Limb (tissue), 2 donors: ENCODE measurements at regions not wholly inside any gene's neighbourhood (a gene's known extent, or its start where the extent isn't known, plus 50 kb on each side); places are given as distances from the start of the nearest gene placed in this dataset.
A peak's percentile ranks its signal among the peaks of the same experiment; 100 is the strongest.
"Not testable (repeated sequence)": the region's sequence is repeated elsewhere in the genome, so short reads cannot be mapped to it uniquely, and the experiment has no call there.

Experiments used
- DNase-seq, 2 donors: peaks; one replicate each; pipeline ENCODE4 v3.0.0-alpha.2; 2016; ENCODE audit errors: extremely low spot score in 2 of 2

DNA sequence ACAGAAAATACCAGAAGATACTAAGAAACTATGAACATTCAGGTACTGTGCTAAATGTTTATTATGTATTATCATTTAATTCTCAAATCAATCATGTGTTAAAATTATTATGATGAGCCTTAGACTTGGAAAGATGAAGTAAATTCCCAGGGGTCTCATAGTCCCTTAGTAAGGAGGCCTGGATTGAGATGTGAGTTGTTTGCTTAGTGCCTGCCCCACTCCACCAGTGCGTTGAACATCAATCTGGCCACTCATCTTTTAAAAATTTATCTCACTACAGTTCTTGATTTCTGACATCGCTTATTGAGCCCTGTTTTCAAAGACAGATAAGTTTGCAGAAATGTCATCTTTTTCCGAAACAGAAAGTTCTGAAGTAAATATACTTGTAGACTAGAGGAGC is 618.4 kb upstream of the SEMA3D start:
- no peak for DNase-seq

DNA sequence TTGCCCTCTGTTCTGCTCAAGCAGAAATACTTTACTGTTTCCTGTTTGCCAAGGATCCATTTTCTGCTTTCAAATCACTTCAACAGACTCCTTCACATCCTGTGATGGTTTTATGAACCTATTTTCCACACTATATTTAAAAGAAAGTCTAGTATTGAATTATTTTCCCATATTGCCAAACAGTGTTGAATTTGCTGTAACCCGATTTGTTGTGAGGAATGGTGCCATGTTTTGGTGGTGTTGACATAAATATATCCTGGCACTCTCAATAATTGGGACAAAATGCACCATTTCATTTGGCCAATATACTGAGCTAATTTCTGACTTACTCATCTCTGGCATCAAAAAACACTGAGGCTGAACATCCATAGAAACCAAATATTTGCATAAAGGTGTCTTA is 615.4 kb upstream of the SEMA3D start:
- DNase-seq = no peak

DNA sequence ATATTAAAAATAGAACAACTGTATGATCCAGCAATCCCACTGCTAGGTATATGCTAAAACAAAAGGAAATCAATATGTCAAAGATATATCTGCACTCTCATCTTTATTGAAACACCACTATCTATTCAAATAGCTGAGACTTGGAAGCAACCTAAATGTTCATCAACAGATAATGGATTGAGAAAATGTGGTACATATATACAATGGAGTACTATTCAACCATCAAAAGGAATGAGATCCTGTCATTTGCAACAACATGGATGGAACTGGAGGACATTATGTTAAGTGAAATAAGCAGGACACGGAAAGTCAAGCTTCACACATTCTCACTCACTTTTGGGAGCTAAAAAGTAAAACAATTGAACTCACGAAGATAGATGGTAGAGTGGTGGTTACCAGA is 610.1 kb upstream of the SEMA3D start:
- no peak for DNase-seq

DNA sequence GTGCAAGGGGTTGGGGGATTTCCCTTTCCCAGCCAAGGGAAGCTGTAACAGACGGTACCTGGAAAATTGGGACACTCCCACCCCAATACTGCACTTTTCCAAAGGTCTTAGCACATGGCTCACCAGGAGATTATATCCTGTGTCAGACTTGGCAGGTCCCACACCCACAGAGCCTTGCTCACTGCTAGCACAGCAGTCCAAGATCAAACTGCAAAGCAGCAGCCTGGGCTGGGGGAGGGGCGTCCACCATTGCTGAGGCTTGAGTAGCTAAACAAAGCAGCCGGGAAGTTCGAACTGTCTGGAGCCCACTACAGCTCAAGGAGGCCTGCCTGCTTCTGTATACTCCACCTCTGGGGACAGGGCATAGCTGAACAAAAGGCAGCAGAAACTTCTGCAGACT is 604.2 kb upstream of the SEMA3D start:
- DNase-seq = not testable (repeated sequence)

DNA sequence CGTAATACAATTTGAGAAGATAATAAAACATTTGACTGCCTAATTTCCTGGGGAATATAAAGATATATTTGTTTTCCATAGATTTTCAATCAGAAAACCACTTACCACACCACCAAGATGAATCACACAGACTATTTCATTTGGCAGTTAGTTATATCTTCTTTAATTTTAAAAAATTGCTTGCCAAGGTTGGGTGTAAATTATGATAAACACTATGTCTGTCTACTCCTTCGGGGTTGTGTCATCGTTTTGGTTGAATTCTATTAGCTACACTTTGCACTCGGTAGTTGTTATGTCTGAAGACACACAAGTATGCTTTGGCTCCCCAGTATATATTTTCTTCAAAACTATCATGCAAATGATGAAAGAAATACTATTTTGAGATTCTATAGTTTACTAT is 594.8 kb upstream of the SEMA3D start:
- DNase-seq = no peak

DNA sequence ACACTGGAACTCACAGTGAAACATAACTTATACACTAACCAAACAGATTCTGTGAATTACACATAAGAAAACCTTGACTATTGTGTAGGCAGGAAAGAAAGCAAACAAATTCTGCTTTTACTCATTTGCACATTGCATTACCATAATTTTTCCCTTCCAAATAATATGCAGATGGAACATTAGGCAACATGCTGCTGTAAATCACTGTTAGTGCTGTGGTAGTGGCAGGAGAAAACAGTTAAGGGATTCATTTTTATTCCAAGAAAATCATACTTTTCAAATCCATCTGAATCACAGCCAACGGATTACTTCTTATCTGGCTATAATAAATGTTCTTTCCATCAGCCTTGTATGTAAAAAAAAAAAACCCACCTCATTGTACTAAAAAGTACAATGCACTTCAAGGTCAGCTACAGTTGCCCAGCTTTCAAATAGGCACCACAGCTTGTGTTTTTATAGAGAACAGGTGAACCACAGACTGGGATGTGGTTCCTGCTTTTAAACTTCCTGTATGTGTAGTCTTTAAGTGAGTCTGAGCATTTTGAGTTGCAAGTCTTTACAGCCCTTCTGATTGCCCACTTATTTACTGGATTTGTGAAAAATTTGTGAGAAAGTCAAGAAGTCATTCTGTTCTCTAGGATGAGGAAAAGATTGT is 590.0 kb upstream of the SEMA3D start:
- no peak for DNase-seq

DNA sequence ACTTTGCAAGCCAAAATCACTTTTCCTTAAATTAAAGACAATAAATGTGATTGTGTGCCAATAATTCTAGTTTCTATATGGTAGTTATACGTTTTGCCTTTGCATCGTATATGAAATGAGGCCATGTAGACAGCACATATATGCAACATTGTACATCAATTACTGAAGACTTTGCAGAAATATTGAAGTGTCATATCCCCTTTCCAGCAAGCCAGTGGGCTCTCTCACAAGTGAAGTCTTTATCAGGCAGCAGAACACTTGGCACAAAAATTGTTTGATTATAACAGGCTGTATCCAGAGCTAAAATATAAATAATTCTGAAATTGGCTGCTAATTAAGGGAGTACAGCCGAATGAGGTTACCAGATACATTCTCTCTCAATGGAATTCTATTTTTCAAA is 588.6 kb upstream of the SEMA3D start:
- DNase-seq = no peak

DNA sequence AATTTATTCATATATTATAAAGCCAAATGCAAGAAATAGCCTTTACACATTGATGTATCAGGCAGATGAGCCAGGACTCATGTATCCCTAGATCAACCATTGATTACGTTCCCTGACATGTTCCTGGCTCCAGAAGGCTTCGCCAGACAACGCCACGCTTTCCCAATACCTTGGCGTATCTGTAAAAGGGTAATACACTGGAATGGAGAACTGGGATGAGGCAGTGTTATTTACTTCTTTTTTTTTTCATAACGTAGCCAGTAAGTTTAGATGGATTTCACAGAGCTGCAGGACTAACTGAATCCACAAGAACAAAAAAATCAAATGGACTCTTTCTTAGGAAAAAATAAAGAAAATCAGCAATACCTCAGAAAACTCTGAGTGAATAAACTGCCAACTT is 588.1 kb upstream of the SEMA3D start:
- DNase-seq = no peak

DNA sequence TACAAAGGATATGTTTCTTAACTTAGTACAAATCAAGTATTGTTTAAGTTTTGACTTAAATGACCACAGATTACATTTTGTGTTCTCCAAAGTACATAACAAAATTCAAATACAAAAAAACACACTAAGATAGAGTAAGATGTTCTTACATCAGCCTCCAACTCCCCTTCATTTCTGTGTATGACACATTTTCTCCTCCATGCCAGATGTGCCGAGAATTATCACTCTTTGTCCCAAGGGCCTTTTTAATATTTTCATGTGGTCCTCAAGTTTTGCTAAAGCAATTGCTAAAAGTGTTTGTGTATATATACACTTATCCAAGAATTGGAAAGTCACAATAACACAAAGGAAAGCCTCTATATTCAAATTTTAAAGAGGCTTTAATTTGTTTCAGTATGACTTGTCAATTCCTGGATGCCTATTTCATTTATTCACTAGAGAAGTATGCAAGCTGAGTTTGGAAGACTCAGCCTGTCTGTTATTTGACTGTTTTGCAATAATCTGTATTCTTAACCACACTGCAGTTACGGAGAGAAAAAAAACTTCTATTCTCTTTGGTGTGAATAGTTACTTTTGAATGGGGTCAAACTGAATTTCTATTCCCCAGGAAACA is 586.4 kb upstream of the SEMA3D start:
- DNase-seq = no peak

DNA sequence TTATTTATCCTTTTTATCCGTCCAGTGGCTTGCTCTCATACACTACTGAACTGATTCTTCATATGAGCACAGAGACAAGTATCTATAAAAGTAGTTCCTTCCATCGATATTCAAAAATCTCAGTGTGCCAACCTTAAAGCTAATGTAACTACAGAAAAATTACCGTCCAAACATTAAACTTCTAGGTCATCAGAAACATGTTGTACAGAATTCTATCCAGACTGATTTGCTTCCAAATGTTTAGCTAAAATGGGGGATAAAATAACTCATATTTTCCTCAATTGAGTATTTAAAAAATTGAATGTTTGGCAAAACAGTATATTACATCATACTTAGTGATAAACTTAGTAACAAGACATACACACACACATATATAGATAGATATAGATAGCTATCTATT is 584.7 kb upstream of the SEMA3D start:
- no peak for DNase-seq

DNA sequence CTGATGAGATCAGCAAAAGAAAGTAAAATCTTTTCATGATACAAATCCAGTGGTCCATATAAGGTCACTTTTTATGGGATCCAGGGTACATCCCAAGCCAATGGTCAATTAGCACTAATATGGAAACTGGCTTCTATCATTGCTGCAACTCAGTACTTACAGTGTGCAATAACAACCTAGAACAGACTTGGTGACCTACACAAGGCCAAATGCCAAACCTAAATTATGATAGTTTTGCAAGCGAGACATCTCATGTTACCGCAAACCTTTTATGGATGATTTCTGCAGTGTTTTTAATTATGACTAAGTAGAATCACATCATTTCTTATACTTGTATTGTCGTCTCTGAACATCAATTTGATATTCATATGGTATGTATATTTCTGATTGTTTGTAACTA is 583.5 kb upstream of the SEMA3D start:
- DNase-seq = no peak

DNA sequence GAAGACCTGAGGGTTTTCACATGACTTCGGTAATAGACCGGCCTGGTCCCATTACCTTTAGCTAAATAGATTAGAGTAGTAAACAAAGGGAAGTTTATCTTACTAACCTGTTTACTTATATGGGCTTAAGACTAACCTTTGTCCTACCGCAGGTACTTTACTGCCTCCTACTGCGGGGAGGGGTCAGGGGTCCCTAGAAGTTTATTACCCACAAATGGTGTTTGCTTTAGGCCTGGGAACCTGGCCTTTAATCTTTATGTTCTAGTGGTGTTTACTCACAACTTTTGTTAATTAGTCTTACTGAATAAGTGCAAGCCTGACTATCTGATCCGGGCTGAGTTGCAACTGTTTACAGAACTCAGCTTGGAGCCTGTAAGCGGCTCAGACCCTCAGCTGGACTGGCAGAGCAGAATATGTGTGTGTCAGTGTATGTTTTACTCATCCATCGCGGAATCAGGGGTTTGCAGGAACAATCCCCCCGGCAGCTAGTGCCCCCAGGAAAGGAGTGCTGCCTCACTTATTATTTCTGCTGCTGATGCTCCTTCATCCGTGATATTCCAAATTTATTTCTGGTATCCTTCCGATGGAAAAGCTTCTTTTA is 578.9 kb upstream of the SEMA3D start:
- DNase-seq = no peak

DNA sequence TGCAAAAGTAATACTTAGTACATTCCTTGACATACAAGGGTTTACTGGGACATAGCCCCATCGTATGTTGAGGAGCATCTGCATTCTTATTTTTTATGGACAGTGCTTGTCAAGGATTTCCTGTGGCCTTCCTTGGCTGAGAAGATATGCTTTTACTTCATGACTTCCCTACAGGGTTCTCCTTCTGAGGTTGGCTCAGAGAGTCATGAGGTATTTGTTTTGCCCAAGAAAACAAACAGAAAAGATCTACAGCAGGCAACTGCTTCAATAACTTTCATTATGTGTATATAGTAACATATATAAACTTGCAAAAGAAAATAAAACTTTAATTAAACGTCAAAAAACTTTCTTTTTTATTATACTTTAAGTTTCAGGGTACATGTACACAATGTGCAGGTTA is 577.2 kb upstream of the SEMA3D start:
- DNase-seq = no peak

DNA sequence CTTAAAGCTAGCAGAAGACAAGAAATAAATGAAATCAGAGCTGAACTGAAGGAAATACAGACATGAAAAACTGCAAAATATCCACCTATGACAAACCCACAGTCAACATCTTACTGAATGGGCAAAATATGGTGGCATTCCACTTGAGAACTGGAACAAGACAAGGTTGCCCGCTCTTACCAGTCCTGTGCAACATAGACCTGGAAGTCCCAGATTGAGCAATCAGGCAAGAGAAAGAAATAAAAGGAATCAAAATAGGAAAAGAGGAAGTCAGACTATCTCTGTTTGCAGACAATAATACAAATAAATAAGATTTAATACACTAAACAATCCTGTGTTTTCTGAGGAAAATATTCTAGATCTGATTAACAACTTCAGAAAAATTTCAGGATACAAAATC is 570.5 kb upstream of the SEMA3D start:
- no peak for DNase-seq

DNA sequence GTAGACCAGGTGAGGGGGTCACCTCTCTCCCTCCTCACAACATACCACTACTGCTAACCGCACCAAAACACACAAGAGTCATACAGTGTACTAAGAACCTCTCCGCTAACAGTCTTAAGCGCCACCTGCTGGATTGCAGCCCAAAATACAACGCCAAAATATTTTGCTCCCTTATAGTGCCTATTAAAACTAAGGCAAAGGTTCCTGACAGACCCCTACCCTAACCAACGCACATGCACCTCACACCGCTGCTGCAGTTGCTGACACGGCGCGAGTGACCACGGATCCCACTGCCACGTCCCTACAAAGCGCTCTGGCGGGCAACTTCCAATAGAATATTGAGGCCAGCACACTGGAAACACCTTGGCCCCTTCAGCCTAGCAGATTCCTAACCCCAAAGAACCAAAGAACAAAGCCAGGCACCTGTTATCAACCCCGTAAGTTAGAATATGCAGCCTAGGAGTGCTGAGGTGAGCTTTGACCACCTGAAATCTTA is 563.6 kb upstream of the SEMA3D start:
- DNase-seq = peak in 1 of 2 donors; percentile 36

DNA sequence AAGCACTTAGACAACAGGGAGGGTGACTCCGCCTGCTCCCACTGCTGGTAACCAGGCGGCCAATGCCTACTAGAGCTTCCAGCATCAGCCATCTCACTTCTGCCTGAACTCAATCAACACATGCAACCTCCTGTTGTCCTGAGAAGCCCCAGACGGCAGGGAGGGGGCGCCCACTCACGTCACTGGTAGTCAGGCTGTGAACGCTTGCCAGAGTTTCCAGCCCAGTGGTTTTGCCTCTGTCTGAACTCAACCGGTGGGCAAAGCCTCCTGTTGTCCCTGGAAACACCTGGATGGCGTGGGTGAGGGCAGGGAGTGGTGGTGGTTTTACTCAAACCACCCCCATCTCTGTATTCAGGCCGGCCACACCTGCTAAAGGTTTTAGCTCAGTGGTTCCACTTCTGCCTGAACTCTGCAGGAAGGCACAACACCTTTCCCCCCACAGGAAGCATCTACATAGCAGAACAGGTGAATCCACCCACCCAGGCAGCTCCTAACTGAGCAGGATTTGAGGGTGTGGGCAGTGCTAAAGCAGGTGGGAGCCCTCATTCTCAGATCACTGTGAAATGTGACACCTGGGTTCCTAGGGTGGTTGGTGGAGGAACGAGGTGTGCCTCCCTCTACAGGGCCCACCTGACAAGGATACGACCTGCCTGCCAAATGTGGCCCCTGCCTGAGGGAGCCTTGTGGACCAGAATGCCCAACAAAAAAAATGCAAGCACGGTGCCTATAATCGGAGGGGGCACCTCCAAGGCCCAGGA is 563.0 kb upstream of the SEMA3D start:
- DNase-seq = no peak

DNA sequence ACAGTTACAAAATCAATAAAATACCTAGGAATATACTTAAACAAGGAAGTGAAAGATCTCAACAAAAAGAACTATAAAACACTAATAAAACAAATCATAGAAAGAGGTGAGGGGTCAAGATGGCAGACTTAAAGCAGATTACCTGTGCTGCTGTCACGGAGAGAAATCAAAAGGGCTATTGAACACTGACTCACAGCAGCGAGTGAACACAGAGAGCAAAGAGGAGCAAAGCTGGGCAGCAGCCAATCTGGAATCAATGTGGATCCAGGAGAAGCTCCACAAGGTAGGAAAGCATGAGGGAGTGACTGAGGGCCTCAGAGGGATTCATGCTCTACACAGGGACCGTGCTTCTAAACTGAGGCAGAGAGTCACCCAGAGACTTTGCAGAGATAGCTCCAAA is 562.0 kb upstream of the SEMA3D start:
- DNase-seq = no peak

DNA sequence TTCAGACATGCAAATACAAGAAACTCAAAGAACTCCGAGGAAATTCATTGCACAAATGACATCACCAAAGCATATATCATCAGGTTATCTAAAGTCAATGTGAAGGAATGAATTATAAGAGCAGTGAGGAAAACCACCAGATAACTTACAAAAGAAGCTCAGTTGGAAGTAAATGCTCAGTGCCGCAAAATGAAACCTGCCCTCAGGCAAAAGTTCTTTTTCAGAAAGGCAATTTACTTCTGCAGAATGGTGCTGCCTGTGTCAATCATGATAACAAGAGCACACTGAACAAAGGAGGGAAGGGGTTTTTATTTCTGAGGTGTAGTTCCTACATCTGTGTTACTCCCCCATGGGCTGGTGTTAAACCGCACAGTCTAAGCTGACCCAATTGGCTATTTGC is 550.6 kb upstream of the SEMA3D start:
- DNase-seq = no peak

DNA sequence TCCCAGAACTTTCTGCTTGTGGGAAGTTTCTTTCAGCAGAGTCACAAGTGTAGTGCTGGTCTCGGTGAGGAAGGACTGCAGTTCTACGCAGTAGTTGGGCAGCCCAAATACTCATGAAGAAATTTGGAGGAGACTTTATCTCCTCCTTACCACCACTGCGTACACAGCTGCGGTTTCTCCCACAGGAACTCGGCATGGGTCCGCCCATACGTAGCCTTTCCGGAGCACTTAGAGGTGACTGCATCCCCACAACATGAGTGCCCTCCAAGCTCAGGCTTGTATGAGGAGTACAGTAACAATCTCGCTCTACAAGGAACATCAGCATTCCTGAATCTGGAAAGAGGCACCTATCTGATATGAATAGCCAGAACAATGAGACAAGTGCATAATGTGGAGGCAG is 549.2 kb upstream of the SEMA3D start:
- DNase-seq = no peak

DNA sequence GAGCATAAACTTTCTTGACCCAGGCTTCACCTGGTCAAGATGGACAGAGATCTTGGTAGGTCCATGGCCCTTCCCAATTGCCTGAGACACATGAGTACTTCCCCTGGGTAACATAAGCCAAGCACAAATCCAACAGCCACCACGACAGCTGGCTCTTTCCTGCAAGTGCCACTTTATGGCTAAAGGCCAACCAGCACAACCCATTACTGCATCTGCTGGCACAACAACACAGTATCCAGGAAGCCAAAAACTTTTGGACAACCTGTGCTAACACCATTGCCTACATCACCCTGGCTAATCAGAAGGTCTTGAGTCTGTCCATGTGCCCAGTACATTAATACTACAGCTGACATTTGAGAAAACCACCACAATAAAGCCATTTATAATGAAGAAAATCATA is 548.0 kb upstream of the SEMA3D start:
- DNase-seq = no peak

DNA sequence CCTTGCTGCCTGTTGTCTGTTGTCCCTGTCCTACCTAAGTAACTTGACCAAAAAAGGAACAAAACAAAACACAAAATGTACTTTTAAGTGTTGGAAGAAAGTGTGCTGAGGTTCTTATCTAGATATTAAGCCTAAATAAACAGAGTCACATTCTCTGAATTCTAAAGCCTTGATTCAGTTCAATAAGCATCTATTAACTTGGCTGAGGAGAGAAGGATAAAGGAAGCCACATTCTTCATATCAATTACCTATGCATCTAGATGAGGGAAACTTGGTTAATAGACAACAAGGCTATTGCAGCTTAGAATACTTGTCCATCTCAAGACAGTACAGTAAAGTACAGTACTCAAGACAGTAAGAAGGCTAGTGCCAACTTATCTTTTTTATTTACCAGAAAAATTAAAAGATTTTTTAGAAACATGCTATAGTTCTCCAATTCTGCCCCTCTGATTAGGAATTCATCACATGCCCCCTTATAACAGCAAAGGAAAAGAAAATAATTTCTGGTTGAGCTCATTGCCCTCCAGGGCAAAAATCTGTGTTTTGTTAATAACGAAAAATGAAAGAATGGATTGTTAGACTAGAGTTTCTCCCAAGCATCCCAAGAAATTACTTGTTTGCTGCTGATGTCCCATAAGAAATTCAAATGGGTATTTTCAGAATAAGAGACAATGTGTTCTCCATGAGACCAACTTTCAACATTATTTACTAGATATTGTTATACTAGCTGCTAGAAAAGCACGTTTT is 546.5 kb upstream of the SEMA3D start:
- no peak for DNase-seq

DNA sequence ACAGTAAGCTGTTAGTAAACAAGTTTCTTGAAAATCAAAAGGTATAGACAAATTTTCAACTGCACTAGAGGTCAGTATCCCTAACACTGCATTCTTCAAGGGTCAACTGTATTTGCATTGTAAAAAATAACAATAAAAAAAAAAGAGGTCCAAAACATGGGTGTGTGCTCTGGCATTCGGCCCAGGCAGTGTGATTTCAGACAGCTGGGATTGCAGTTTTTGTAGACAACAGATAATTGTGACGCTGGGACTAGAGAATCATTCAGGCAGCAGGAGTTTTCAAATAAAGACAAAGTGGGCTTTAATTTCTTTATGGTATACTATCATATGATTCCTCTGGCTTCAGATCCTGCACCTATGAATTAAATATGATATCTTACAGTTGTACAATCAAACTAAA is 543.2 kb upstream of the SEMA3D start:
- no peak for DNase-seq
